ENCODE measurements at regions not wholly inside any gene's neighbourhood (a gene's known extent, or its start where the extent isn't known, plus 50 kb on each side); places are given as distances from the start of the nearest gene placed in this dataset.

DNA sequence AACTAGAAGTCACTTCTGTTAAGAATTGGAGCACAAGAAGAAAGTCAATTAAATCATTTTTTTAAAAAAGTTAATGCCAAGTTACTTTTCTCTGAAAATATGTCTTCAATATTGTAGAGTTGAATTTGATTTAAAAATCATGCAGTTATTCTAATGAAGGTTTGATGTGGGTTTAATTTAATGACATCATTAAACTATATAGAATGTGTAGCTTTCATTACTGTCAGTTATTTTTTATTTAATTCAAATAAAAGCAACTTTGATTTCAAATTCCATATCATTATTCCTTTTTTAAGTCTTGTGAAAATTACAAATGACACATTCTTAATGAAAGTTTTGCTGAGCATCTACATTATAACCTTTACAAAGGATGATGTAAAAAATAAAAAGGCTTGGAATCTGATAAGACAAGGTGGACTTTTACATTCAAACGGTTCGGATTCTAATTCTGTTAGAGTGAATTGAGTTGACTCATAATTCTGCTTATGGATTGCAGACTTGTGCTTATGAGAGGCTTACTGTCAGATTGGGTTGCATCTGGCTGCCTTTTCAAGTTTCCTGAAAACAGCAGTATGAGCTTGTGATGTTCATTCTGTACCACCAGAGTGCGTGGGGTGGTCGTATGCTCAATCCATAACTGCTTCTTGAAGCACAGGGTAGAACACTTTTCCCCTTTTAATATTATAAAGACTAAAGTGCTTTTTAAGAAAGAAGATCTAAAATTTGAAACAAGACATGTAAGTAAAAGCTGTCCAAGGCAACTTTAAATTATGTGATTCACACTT is 253.0 kb upstream of the ARRDC3 start:
- TF ChIP-seq, protein P1, sequence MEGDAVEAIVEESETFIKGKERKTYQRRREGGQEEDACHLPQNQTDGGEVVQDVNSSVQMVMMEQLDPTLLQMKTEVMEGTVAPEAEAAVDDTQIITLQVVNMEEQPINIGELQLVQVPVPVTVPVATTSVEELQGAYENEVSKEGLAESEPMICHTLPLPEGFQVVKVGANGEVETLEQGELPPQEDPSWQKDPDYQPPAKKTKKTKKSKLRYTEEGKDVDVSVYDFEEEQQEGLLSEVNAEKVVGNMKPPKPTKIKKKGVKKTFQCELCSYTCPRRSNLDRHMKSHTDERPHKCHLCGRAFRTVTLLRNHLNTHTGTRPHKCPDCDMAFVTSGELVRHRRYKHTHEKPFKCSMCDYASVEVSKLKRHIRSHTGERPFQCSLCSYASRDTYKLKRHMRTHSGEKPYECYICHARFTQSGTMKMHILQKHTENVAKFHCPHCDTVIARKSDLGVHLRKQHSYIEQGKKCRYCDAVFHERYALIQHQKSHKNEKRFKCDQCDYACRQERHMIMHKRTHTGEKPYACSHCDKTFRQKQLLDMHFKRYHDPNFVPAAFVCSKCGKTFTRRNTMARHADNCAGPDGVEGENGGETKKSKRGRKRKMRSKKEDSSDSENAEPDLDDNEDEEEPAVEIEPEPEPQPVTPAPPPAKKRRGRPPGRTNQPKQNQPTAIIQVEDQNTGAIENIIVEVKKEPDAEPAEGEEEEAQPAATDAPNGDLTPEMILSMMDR (IDR thresholded peaks at IDR 0.05; ENCODE audit: extremely low read depth in 1 of 2, insufficient read depth in 1 of 2, low read depth in 1 of 2, low read length in 2 of 2), result no peak
- TF ChIP-seq EZH2 (IDR thresholded peaks at IDR 0.05; ENCODE audit: borderline replicate concordance, low read depth, low read length, severe bottlenecking) (no peak), POLR2A (IDR thresholded peaks at IDR 0.05; ENCODE audit: low read depth, low read length) (no peak), MYC (IDR thresholded peaks at IDR 0.05; ENCODE audit: low read depth, low read length) (no peak), POLR2AphosphoS5 (IDR thresholded peaks at IDR 0.05; ENCODE audit: insufficient read depth, low read depth, low read length) (no peak), GATA2 (IDR thresholded peaks at IDR 0.05; ENCODE audit: insufficient read depth, insufficient read length, low read depth, low read length) (no peak), JUN (IDR thresholded peaks at IDR 0.05; ENCODE audit: borderline replicate concordance, insufficient read depth, insufficient read length, low read depth) (no peak)
- TF ChIP-seq, protein P2, sequence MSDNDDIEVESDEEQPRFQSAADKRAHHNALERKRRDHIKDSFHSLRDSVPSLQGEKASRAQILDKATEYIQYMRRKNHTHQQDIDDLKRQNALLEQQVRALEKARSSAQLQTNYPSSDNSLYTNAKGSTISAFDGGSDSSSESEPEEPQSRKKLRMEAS (IDR thresholded peaks at IDR 0.05; ENCODE audit: insufficient read depth, insufficient read length), result no peak

All from endothelial cell of umbilical vein (primary cell).